HCT116 (cell line): ENCODE measurements at regions not wholly inside any gene's neighbourhood (a gene's known extent, or its start where the extent isn't known, plus 50 kb on each side); places are given as distances from the start of the nearest gene placed in this dataset.
"Not testable (repeated sequence)": the region's sequence is repeated elsewhere in the genome, so short reads cannot be mapped to it uniquely, and the experiment has no call there.

Experiments used
- CBX3 ChIP-seq: IDR thresholded peaks from 2 replicates; pipeline ENCODE4 v1.6.1; 2012; ENCODE audit warnings: low read depth
- EZH2 ChIP-seq: fragments of 200-600 bp; sonication (generic); IDR thresholded peaks from 2 replicates; pipeline ENCODE4 v1.6.1; 2017; ENCODE audit warnings: antibody characterized with exemption, mixed run types
- EZH2phosphoT487 ChIP-seq: fragments of 200-600 bp; IDR thresholded peaks from 2 replicates; pipeline ENCODE4 v1.6.1; 2018; ENCODE audit warnings: antibody characterized with exemption, borderline replicate concordance
- FOSL1 ChIP-seq: IDR thresholded peaks from 2 replicates; pipeline ENCODE4 v1.6.1; 2012; ENCODE audit warnings: low read depth
- POLR2A ChIP-seq: IDR thresholded peaks from 2 replicates; pipeline ENCODE4 v1.7.0; 2011; ENCODE audit warnings: borderline replicate concordance; ENCODE audit not compliant: insufficient read depth, insufficient read length; ENCODE audit errors: extremely low read depth
- POLR2AphosphoS5 ChIP-seq: IDR thresholded peaks from 2 replicates; pipeline ENCODE4 v1.6.1; 2011; ENCODE audit warnings: mild to moderate bottlenecking, low read depth, low read length, moderate library complexity
- SP1 ChIP-seq: IDR thresholded peaks from 2 replicates; pipeline ENCODE4 v1.6.1; 2012; ENCODE audit warnings: low read depth
- TCF7L2 ChIP-seq: IDR thresholded peaks from 2 replicates; pipeline ENCODE4 v1.7.0; 2011; ENCODE audit warnings: borderline replicate concordance, inconsistent platforms; ENCODE audit not compliant: insufficient read depth, insufficient read length; ENCODE audit errors: extremely low read depth
- ZFX ChIP-seq: fragments of 450-650 bp; IDR thresholded peaks from 2 replicates; pipeline ENCODE4 v1.6.1; 2017
- TF ChIP-seq, protein P1 (sequence below), 3 experiments: fragments of 200-600 bp in 1 of 3; sonication (generic) in 1 of 3; IDR thresholded peaks in 2 of 3; conservative IDR thresholded peaks in 1 of 3; 2 replicates each; pipeline ENCODE4 v1.5.1; 2012 to 2017; ENCODE audit warnings: low read depth in 2 of 3, low read length in 2 of 3, antibody characterized with exemption in 1 of 3, borderline replicate concordance in 1 of 3, control low read depth in 1 of 3, mild to moderate bottlenecking in 1 of 3, mixed read lengths in 1 of 3, mixed run types in 1 of 3, moderate library complexity in 1 of 3; ENCODE audit not compliant: insufficient read depth in 1 of 3
- TF ChIP-seq, protein P2 (sequence below): IDR thresholded peaks from 2 replicates; pipeline ENCODE4 v1.6.1; 2012; ENCODE audit warnings: low read depth
- TF ChIP-seq, protein P3 (sequence below): IDR thresholded peaks from 2 replicates; pipeline ENCODE4 v1.6.1; 2012
- TF ChIP-seq, protein P4 (sequence below): IDR thresholded peaks from 2 replicates; pipeline ENCODE4 v1.6.1; 2011; ENCODE audit warnings: mild to moderate bottlenecking, low read length, moderate library complexity; ENCODE audit not compliant: insufficient replicate concordance; ENCODE audit errors: extremely low read depth

DNA sequence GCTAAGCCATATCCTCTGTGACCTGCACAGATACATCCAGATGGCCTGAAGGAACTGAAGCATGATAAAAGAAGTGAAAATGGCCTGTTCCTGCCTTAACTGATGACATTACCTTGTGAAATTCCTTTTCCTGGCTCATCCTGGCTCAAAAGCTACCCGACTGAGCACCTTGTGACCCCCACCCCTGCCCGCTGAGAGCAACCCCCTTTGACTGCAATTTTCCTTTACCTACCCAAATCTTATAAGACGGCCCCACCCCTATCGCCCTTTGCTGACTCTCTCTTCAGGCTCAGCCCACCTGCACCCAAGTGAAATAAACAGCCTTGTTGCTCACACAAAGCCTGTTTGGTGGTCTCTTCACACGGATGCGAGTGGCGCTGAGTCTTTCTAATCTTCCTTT, 104.4 kb upstream of the SLC6A14 start:
- TF ChIP-seq POLR2AphosphoS5, CBX3, EZH2, ZFX, SP1, EZH2phosphoT487, TCF7L2, FOSL1, POLR2A: not testable (repeated sequence)
- TF ChIP-seq, protein P1, sequence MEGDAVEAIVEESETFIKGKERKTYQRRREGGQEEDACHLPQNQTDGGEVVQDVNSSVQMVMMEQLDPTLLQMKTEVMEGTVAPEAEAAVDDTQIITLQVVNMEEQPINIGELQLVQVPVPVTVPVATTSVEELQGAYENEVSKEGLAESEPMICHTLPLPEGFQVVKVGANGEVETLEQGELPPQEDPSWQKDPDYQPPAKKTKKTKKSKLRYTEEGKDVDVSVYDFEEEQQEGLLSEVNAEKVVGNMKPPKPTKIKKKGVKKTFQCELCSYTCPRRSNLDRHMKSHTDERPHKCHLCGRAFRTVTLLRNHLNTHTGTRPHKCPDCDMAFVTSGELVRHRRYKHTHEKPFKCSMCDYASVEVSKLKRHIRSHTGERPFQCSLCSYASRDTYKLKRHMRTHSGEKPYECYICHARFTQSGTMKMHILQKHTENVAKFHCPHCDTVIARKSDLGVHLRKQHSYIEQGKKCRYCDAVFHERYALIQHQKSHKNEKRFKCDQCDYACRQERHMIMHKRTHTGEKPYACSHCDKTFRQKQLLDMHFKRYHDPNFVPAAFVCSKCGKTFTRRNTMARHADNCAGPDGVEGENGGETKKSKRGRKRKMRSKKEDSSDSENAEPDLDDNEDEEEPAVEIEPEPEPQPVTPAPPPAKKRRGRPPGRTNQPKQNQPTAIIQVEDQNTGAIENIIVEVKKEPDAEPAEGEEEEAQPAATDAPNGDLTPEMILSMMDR (IDR thresholded peaks at IDR 0.05 in 2 of 3, conservative IDR thresholded peaks at IDR 0.05 in 1 of 3; ENCODE audit: borderline replicate concordance in 1 of 3, insufficient read depth in 1 of 3, low read depth in 2 of 3, low read length in 2 of 3): not testable (repeated sequence)
- TF ChIP-seq, protein P2, sequence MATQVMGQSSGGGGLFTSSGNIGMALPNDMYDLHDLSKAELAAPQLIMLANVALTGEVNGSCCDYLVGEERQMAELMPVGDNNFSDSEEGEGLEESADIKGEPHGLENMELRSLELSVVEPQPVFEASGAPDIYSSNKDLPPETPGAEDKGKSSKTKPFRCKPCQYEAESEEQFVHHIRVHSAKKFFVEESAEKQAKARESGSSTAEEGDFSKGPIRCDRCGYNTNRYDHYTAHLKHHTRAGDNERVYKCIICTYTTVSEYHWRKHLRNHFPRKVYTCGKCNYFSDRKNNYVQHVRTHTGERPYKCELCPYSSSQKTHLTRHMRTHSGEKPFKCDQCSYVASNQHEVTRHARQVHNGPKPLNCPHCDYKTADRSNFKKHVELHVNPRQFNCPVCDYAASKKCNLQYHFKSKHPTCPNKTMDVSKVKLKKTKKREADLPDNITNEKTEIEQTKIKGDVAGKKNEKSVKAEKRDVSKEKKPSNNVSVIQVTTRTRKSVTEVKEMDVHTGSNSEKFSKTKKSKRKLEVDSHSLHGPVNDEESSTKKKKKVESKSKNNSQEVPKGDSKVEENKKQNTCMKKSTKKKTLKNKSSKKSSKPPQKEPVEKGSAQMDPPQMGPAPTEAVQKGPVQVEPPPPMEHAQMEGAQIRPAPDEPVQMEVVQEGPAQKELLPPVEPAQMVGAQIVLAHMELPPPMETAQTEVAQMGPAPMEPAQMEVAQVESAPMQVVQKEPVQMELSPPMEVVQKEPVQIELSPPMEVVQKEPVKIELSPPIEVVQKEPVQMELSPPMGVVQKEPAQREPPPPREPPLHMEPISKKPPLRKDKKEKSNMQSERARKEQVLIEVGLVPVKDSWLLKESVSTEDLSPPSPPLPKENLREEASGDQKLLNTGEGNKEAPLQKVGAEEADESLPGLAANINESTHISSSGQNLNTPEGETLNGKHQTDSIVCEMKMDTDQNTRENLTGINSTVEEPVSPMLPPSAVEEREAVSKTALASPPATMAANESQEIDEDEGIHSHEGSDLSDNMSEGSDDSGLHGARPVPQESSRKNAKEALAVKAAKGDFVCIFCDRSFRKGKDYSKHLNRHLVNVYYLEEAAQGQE: not testable (repeated sequence)
- TF ChIP-seq, protein P3, sequence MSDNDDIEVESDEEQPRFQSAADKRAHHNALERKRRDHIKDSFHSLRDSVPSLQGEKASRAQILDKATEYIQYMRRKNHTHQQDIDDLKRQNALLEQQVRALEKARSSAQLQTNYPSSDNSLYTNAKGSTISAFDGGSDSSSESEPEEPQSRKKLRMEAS: not testable (repeated sequence)
- TF ChIP-seq, protein P4, sequence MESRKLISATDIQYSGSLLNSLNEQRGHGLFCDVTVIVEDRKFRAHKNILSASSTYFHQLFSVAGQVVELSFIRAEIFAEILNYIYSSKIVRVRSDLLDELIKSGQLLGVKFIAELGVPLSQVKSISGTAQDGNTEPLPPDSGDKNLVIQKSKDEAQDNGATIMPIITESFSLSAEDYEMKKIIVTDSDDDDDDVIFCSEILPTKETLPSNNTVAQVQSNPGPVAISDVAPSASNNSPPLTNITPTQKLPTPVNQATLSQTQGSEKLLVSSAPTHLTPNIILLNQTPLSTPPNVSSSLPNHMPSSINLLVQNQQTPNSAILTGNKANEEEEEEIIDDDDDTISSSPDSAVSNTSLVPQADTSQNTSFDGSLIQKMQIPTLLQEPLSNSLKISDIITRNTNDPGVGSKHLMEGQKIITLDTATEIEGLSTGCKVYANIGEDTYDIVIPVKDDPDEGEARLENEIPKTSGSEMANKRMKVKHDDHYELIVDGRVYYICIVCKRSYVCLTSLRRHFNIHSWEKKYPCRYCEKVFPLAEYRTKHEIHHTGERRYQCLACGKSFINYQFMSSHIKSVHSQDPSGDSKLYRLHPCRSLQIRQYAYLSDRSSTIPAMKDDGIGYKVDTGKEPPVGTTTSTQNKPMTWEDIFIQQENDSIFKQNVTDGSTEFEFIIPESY: not testable (repeated sequence)
